IPS-20b (cell line): ENCODE measurements at regions not wholly inside any gene's neighbourhood (a gene's known extent, or its start where the extent isn't known, plus 50 kb on each side); places are given as distances from the start of the nearest gene placed in this dataset.

Experiments
- H3K27ac ChIP-seq: one replicate; pipeline ENCODE4 v1.5.1; 2013; ENCODE audit warnings: low read length
- H3K27me3 ChIP-seq: 2 replicates; pipeline ENCODE4 v1.6.1; 2013; ENCODE audit warnings: mild to moderate bottlenecking, low read length, inconsistent platforms; ENCODE audit not compliant: insufficient read depth
- H3K36me3 ChIP-seq: 2 replicates; pipeline ENCODE4 v1.6.1; 2013; ENCODE audit warnings: low read depth, mild to moderate bottlenecking, inconsistent platforms, low read length, moderate library complexity; ENCODE audit not compliant: insufficient read depth
- H3K4me1 ChIP-seq: 2 replicates; pipeline ENCODE4 v1.6.1; 2013; ENCODE audit warnings: mild to moderate bottlenecking, control low read depth, inconsistent platforms, low read length, moderate library complexity; ENCODE audit not compliant: insufficient read depth
- H3K4me3 ChIP-seq: 2 replicates; pipeline ENCODE4 v1.5.1; 2013; ENCODE audit warnings: mild to moderate bottlenecking, low read length, inconsistent platforms
- H3K9ac ChIP-seq: 2 replicates; pipeline ENCODE4 v1.6.1; 2013; ENCODE audit warnings: low read depth, mild to moderate bottlenecking, inconsistent platforms, low read length, moderate library complexity
- H3K9me3 ChIP-seq: 2 replicates; pipeline ENCODE4 v1.6.1; 2013; ENCODE audit warnings: mild to moderate bottlenecking, low read depth, low read length, inconsistent platforms; ENCODE audit not compliant: insufficient read depth

- Histone ChIP-seq H3K27ac (no peak overlapping the region), H3K36me3 (no peaks in the 10 kb centered on the region), H3K9me3 (no peaks in the 10 kb centered on the region), H3K27me3 (no peaks in the 10 kb centered on the region), H3K4me3 (no peak overlapping the region), H3K9ac (no peak overlapping the region), H3K4me1 (peaks cover 3% of the 10 kb centered on the region; the same call in 1 of the 2 replicates)
Observed at GRCh38 chr2:65541773-65542172, 109.4 kb upstream of the SPRED2 start.

GRCh38 chr2:65539633-65540032, 107.2 kb upstream of the SPRED2 start:
- Histone ChIP-seq H3K27ac (no peak overlapping the region), H3K27me3 (no peaks in the 10 kb centered on the region)

GRCh38 chr2:65537651-65538385, 105.4 kb upstream of the SPRED2 start:
- H3K4me1 ChIP-seq, result no peaks in the 10 kb centered on the region
- no peaks in the 10 kb centered on the region for H3K36me3 ChIP-seq
- no peak overlapping the region for H3K27ac ChIP-seq
- no peak overlapping the region for H3K4me3 ChIP-seq
- no peak overlapping the region for H3K9ac ChIP-seq
- no peaks in the 10 kb centered on the region for H3K9me3 ChIP-seq
- no peaks in the 10 kb centered on the region for H3K27me3 ChIP-seq

More at GRCh38 chr2:65539633-65540032, 107.2 kb upstream of the SPRED2 start:
- Histone ChIP-seq H3K9me3 (no peaks in the 10 kb centered on the region), H3K9ac (no peak overlapping the region), H3K4me1 (no peaks in the 10 kb centered on the region), H3K36me3 (no peaks in the 10 kb centered on the region), H3K4me3 (no peak overlapping the region)

DNA sequence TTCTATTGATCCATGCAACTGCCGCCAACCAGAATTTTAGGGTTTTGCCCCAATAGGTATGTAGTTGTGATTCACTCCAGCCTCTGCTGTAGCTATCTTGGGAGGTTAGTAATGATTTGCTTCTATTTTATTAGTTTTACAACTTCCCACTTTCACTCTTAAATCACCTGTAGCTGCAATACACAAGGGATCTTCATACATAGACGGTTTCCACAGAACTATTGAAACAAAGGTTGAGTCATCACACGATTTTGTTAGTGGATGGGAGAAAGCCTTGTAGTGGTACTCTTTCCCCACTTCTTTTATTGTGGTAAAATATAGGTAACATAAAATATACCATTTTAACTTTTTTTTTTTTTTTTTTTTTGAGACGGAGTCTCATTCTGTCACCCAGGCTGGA, 104.2 kb upstream of the SPRED2 start:
- Histone ChIP-seq H3K9ac (no peak overlapping the region), H3K36me3 (no peaks in the 10 kb centered on the region), H3K4me3 (no peak overlapping the region), H3K9me3 (no peaks in the 10 kb centered on the region), H3K27ac (no peak overlapping the region), H3K4me1 (no peaks in the 10 kb centered on the region), H3K27me3 (0 out of 2 replicates have a peak, but pooled peaks cover 4% of the 10 kb centered on the region)

DNA sequence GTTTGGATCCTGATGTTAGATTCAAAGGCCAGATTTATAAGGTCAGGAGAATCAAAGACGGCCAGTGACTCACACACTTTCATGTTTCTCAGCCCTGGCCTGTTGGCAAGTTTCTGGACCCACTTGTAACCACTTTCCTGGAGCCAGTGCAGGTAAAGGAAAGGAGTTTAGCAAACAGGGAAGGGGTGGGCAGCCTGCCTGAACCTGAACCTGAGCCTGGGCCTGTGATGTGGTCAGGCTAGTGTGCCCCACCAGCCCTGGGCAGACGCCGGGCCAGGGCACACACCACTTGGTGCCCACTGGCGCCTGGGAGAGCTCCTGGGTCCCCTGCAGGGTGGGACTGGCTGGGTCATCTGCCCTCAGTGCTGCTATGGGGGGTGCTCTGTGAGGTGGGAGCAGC, 100.5 kb upstream of the SPRED2 start:
- H3K27me3 ChIP-seq, result 0 out of 2 replicates have a peak, but pooled peaks cover 4% of the 10 kb centered on the region

GRCh38 chr2:65532326-65532725, 99.9 kb upstream of the SPRED2 start:
- Histone ChIP-seq H3K27ac (no peak overlapping the region), H3K9me3 (no peaks in the 10 kb centered on the region), H3K27me3 (0 out of 2 replicates have a peak, but pooled peaks cover 4% of the 10 kb centered on the region), H3K4me3 (no peak overlapping the region), H3K9ac (no peak overlapping the region), H3K4me1 (no peaks in the 10 kb centered on the region), H3K36me3 (no peaks in the 10 kb centered on the region)

More for the DNA sequence above, 100.5 kb upstream of the SPRED2 start:
- no peaks in the 10 kb centered on the region for H3K9me3 ChIP-seq
- no peak overlapping the region for H3K9ac ChIP-seq
- H3K4me1 ChIP-seq, result no peaks in the 10 kb centered on the region
- H3K27ac ChIP-seq, result no peak overlapping the region
- H3K36me3 ChIP-seq, result no peaks in the 10 kb centered on the region
- no peak overlapping the region for H3K4me3 ChIP-seq

DNA sequence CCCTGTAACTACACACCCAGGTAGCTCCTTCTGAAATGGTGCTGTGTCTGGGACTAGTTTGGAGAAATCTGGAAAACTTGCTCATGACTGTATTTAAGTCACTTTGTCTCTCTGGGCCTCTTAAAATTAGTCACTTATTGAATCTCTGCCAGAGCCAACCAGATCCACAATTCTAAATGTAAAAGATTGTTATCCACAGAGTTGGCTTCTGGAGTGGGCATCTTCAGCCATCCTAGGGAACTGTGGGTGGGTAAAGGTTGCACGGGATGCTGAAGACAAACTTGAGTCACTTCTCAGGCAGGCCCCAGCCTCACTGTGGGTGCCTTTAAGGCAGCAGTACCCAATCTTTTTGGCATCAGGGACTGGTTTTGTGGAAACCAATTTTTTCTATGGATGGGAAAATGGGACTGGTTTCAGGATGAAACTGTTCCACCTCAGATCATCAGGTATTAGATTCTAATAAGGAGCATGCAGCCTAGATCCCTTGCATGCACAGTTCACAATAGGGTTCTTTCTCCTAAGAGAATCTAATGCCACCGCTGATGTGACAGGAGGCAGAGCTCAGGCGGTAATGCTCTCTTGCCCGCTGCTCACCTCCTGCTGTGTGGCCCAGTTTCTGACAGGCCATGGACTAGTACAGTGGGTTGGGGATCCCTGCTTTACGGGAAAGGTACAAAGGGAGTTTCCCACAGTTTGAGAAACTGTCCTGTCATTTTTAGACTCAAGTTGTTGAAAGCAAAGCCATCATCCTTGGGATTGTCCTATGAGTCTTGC, 98.3 kb upstream of the SPRED2 start:
- H3K36me3 ChIP-seq, result no peaks in the 10 kb centered on the region
- no peaks in the 10 kb centered on the region; the same call in 1 of the 2 replicates for H3K4me1 ChIP-seq
- H3K9ac ChIP-seq, result no peak overlapping the region
- 0 out of 2 replicates have a peak, but pooled peaks cover 4% of the 10 kb centered on the region for H3K27me3 ChIP-seq
- H3K27ac ChIP-seq, result no peak overlapping the region
- H3K9me3 ChIP-seq, result no peaks in the 10 kb centered on the region
- no peak overlapping the region for H3K4me3 ChIP-seq

- Histone ChIP-seq H3K36me3 (no peaks in the 10 kb centered on the region), H3K9ac (no peak overlapping the region), H3K27ac (no peak overlapping the region), H3K4me1 (no peaks in the 10 kb centered on the region; the same call in 1 of the 2 replicates), H3K9me3 (no peaks in the 10 kb centered on the region), H3K4me3 (no peak overlapping the region), H3K27me3 (0 out of 2 replicates have a peak, but pooled peaks cover 4% of the 10 kb centered on the region)
Observed at GRCh38 chr2:65529419-65529818, 97.0 kb upstream of the SPRED2 start.

- H3K9me3 ChIP-seq, result no peaks in the 10 kb centered on the region
- no peak overlapping the region for H3K9ac ChIP-seq
- H3K36me3 ChIP-seq, result no peaks in the 10 kb centered on the region
- no peak overlapping the region for H3K4me3 ChIP-seq
- no peak overlapping the region for H3K27ac ChIP-seq
- H3K27me3 ChIP-seq, result 0 out of 2 replicates have a peak, but pooled peaks cover 4% of the 10 kb centered on the region
- no peaks in the 10 kb centered on the region; the same call in 1 of the 2 replicates for H3K4me1 ChIP-seq
Observed at GRCh38 chr2:65528241-65528574, 95.8 kb upstream of the SPRED2 start.

- Histone ChIP-seq H3K27ac (no peak overlapping the region), H3K9ac (no peak overlapping the region), H3K4me3 (no peak overlapping the region), H3K27me3 (0 out of 2 replicates have a peak, but pooled peaks cover 4% of the 10 kb centered on the region), H3K36me3 (no peaks in the 10 kb centered on the region), H3K4me1 (no peaks in the 10 kb centered on the region; the same call in 1 of the 2 replicates), H3K9me3 (no peaks in the 10 kb centered on the region)
Observed at GRCh38 chr2:65527451-65528240, 95.2 kb upstream of the SPRED2 start.

GRCh38 chr2:65525616-65526231, 93.3 kb upstream of the SPRED2 start:
- Histone ChIP-seq H3K9ac (no peak overlapping the region), H3K9me3 (no peaks in the 10 kb centered on the region), H3K27me3 (no peaks in the 10 kb centered on the region), H3K36me3 (no peaks in the 10 kb centered on the region), H3K4me3 (no peak overlapping the region), H3K4me1 (no peaks in the 10 kb centered on the region; the same call in 1 of the 2 replicates), H3K27ac (no peak overlapping the region)
